Spleen (tissue), 7 donors: ENCODE measurements at regions not wholly inside any gene's neighbourhood (a gene's known extent, or its start where the extent isn't known, plus 50 kb on each side); places are given as distances from the start of the nearest gene placed in this dataset.

ENCODE experiments used
- POLR2A ChIP-seq, 3 donors: fragments of 450-650 bp; IDR thresholded peaks; one replicate each; pipeline ENCODE4 v1.5.1; 2017; ENCODE audit warnings: antibody characterized with exemption in 3 of 3, mild to moderate bottlenecking in 1 of 3
- TF ChIP-seq, protein P1 (sequence below), 11 experiments: fragments of 200-600 bp in 7 of 11; fragments of 450-650 bp in 4 of 11; sonication (generic) in 4 of 11; IDR thresholded peaks in 8 of 11; conservative IDR thresholded peaks in 3 of 11; 1 replicate in 7 of 11; 2 replicates in 4 of 11; pipeline versions ENCODE4 v1.4.0 to v1.8.0; 2016 to 2021; ENCODE audit warnings: antibody characterized with exemption in 11 of 11, inconsistent platforms in 4 of 11, mild to moderate bottlenecking in 1 of 11
- donor health status: DM: no; HTN: no; CAD: no; lungs with moderate emphysema.
- donor health status: DM: no; HTN: no; CAD: no.
- donor health status: DM: no; HTN: no; CAD: no.

DNA sequence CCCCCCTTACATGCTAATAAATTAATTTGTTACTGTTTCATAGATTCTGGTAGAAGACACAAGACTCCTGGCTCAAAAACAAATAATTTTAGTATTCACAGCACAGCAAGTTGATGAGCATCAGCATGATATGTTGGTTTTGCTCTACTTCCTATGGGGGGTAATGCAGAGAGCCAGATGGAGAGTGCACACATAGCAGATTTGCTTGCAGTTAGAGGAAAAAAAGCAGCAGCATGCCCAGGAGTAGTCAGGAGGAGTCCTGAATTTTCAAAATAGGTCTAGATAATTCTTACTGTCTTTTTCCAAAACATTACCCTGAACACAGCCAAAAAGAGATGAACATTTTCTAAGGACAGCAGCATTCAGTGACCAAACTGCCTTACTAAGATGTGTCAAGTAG lies 261.3 kb downstream of the COX7C start:
- no peak for TF ChIP-seq POLR2A (IDR thresholded peaks at IDR 0.05)
- TF ChIP-seq, protein P1, sequence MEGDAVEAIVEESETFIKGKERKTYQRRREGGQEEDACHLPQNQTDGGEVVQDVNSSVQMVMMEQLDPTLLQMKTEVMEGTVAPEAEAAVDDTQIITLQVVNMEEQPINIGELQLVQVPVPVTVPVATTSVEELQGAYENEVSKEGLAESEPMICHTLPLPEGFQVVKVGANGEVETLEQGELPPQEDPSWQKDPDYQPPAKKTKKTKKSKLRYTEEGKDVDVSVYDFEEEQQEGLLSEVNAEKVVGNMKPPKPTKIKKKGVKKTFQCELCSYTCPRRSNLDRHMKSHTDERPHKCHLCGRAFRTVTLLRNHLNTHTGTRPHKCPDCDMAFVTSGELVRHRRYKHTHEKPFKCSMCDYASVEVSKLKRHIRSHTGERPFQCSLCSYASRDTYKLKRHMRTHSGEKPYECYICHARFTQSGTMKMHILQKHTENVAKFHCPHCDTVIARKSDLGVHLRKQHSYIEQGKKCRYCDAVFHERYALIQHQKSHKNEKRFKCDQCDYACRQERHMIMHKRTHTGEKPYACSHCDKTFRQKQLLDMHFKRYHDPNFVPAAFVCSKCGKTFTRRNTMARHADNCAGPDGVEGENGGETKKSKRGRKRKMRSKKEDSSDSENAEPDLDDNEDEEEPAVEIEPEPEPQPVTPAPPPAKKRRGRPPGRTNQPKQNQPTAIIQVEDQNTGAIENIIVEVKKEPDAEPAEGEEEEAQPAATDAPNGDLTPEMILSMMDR (IDR thresholded peaks at IDR 0.05 in 8 of 11, conservative IDR thresholded peaks at IDR 0.05 in 3 of 11), result no peak
